Body of pancreas (tissue), 4 donors: ENCODE measurements at regions not wholly inside any gene's neighbourhood (a gene's known extent, or its start where the extent isn't known, plus 50 kb on each side); places are given as distances from the start of the nearest gene placed in this dataset.
"Not testable (repeated sequence)": the region's sequence is repeated elsewhere in the genome, so short reads cannot be mapped to it uniquely, and the experiment has no call there.

Source experiments
- ATAC-seq: fragments of 150-250 bp; one replicate; pipeline ENCODE4 v1.9.1; 2016
- DNase-seq, 4 donors: peaks; one replicate each; pipeline ENCODE4 v3.0.0-alpha.2; 2019
- H3K27ac ChIP-seq, 4 donors: fragments of 200-600 bp; sonication (generic); 1 replicate in 3 of 4; 2 replicates in 1 of 4; pipeline versions ENCODE4 v1.5.1 to v1.6.1; 2016 to 2019; ENCODE audit warnings: mild to moderate bottlenecking in 1 of 4, mixed read lengths in 1 of 4, moderate library complexity in 1 of 4
- H3K27me3 ChIP-seq, 2 donors: fragments of 200-600 bp; sonication (generic); one replicate each; pipeline ENCODE4 v1.6.0; 2016; ENCODE audit warnings: mild to moderate bottlenecking in 1 of 2
- H3K36me3 ChIP-seq, 2 donors: fragments of 200-600 bp; sonication (generic); replicated peaks in 1 of 2; 2 replicates each; pipeline ENCODE4 v1.5.1; 2016; ENCODE audit warnings: low read depth in 2 of 2; ENCODE audit not compliant: insufficient read depth in 1 of 2
- H3K4me1 ChIP-seq: fragments of 200-600 bp; sonication (generic); one replicate; pipeline ENCODE4 v1.6.0; 2016
- H3K4me3 ChIP-seq, 2 donors: fragments of 200-600 bp; sonication (generic); 1 replicate in 1 of 2; 2 replicates in 1 of 2; pipeline ENCODE4 v1.5.1; 2016 to 2019
- H3K9me3 ChIP-seq, 3 donors: fragments of 200-600 bp; sonication (generic); 1 replicate in 2 of 3; 2 replicates in 1 of 3; pipeline ENCODE4 v1.5.1; 2016
- POLR2A ChIP-seq, 3 donors: fragments of 450-650 bp; IDR thresholded peaks; one replicate each; pipeline ENCODE4 v1.6.1; 2016; ENCODE audit warnings: antibody characterized with exemption in 3 of 3, mild to moderate bottlenecking in 2 of 3
- WGBS, 2 donors: methylation state at CpG; one replicate each; pipeline ENCODE4 v1.1.5; 2017; 5-methylcytosine and 5-hydroxymethylcytosine counted together
- intact Hi-C: fragments of 100-400 bp; cut with DNase I; formaldehyde crosslinking; loops from one replicate; pipeline ENCODE4 v1.15.1; 2023
- TF ChIP-seq, protein P1 (sequence below), 7 experiments: fragments of 450-650 bp in 4 of 7; fragments of 200-600 bp in 3 of 7; sonication (generic) in 3 of 7; IDR thresholded peaks; one replicate each; pipeline ENCODE4 v1.5.1; 2016 to 2019; ENCODE audit warnings: antibody characterized with exemption in 7 of 7

DNA sequence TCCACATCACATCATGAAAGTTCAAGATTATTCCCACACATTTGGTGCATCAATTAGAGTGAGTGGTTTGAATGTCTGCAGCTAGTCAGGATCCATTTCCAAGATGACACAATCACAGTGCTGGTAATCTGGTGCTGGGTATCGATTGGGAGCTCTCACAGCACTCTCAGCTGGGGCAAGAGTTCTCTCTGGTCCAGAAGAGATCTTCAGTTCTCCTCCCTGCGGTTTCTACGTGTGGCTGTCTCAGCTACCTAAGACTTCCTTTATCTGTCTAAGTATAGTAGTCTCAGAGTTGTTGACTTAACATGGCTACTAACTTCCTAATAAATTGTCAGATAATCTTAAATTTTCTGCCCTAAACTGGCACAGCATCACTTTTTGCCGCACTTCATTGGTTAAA lies 358.0 kb upstream of the BRINP3 start:
- WGBS, 2 donors = 78 to 82% methylated on average over 4 of the region's 4 CpGs
- no peaks in the 10 kb centered on the region for H3K4me1 ChIP-seq
- DNase-seq (no peak), ATAC-seq (no peak)
- H3K27ac ChIP-seq = no peak overlapping the region
- H3K36me3 ChIP-seq = no peaks in the 10 kb centered on the region
- no peak overlapping the region for H3K4me3 ChIP-seq
- intact Hi-C loops = no loop called here
- no peaks in the 10 kb centered on the region for H3K9me3 ChIP-seq
- TF ChIP-seq, protein P1, sequence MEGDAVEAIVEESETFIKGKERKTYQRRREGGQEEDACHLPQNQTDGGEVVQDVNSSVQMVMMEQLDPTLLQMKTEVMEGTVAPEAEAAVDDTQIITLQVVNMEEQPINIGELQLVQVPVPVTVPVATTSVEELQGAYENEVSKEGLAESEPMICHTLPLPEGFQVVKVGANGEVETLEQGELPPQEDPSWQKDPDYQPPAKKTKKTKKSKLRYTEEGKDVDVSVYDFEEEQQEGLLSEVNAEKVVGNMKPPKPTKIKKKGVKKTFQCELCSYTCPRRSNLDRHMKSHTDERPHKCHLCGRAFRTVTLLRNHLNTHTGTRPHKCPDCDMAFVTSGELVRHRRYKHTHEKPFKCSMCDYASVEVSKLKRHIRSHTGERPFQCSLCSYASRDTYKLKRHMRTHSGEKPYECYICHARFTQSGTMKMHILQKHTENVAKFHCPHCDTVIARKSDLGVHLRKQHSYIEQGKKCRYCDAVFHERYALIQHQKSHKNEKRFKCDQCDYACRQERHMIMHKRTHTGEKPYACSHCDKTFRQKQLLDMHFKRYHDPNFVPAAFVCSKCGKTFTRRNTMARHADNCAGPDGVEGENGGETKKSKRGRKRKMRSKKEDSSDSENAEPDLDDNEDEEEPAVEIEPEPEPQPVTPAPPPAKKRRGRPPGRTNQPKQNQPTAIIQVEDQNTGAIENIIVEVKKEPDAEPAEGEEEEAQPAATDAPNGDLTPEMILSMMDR (IDR thresholded peaks at IDR 0.05) = no peak
- TF ChIP-seq POLR2A (IDR thresholded peaks at IDR 0.05) = no peak
- H3K27me3 ChIP-seq = no peaks in the 10 kb centered on the region

DNA sequence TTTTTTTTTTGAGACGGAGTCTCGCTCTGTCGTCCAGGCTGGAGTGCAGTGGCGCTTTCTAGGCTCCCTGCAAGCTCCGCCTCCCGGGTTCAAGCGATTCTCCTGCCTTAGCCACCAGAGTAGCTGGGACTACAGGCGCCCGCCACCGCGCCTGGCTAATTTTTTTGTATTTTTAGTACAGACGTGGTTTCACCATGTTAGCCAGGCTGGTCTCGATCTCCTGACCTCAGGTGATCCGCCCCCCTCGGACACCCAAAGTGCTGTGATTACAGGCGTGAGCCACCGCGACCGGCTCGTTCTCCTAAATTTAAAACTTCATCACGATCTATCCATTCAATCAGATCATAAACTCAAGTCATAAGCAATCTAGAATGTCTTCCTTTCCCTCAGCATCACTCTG lies 359.5 kb upstream of the BRINP3 start:
- DNase-seq, H3K27me3 ChIP-seq, H3K4me3 ChIP-seq, intact Hi-C loops, H3K27ac ChIP-seq, ATAC-seq, H3K4me1 ChIP-seq, H3K36me3 ChIP-seq, H3K9me3 ChIP-seq: not testable (repeated sequence)
- 79 to 86% methylated on average over 21 of the region's 21 CpGs for WGBS, 2 donors

DNA sequence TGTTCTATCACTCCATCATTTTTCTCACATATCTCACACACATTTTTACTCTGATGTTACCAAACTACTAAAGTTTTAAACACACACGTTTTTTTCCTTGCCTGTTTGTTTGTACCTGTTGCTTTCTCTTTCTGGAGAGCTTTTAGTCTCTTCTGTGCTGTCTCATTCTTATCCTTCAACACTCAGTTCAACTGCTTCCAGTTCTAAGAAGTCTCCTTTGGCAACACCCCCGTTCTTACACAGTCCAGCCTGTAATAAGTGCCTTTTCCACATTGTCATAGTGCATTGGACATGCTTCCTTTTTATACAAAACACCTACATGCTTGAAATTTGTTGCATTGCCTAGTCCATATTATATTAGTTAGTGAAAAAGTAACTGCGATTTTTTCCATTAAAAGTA lies 360.2 kb upstream of the BRINP3 start:
- TF ChIP-seq POLR2A (IDR thresholded peaks at IDR 0.05) = no peak
- TF ChIP-seq, protein P1 (IDR thresholded peaks at IDR 0.05) = no peak
- no peak overlapping the region for H3K4me3 ChIP-seq
- H3K27ac ChIP-seq = no peak overlapping the region
- H3K36me3 ChIP-seq = no peaks in the 10 kb centered on the region
- no peaks in the 10 kb centered on the region for H3K9me3 ChIP-seq
- intact Hi-C loops = no loop called here
- H3K27me3 ChIP-seq = no peaks in the 10 kb centered on the region
- ATAC-seq (no peak), DNase-seq (no peak)
- H3K4me1 ChIP-seq = no peaks in the 10 kb centered on the region
- 62 to 64% methylated on average over 3 of the region's 3 CpGs for WGBS, 2 donors

DNA sequence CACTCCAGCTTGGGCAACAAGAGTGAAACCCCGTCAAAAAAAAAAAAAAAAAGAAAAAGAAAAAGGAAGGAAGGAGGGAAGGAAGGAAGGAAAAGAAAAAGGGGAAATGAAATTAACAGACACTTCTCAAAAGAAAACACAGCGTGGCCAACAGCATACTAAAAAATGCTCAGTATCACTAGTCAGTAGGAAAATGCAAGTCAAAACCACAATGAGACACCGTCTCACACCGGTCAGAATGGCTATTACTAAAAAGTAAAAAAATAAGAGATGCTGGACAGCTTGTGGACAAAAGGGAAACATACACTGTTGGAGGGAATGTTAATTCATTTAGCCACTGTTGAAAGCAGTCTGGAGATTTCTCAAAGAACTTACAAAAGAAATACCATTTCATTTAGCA lies 369.5 kb upstream of the BRINP3 start:
- no peaks in the 10 kb centered on the region for H3K27me3 ChIP-seq

DNA sequence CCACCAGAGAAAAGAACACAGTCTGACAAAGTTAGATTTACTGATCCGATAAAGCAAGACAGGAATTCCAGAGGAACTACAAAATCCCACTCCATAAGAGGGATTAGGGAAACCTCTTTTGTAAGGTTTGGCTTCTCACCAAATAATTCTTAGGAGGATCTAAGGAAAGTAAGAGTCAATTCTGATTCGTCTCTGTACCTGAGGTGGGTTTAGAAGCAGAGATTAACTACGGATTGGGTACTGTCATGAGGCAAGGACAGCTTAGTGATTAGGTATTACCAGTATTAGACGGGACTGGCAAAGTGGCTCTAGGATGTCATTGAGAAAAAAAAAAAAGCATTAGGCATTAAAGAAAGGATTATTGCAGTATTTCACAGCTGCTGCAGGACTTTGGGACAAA lies 371.7 kb upstream of the BRINP3 start:
- intact Hi-C loops = no loop called here
- Histone ChIP-seq H3K4me3 (no peak overlapping the region), H3K27me3 (no peaks in the 10 kb centered on the region), H3K27ac (peak overlapping the region in 1 of 4 donors; percentile 6), H3K36me3 (no peaks in the 10 kb centered on the region), H3K4me1 (peaks cover 3% of the 10 kb centered on the region), H3K9me3 (no peaks in the 10 kb centered on the region)
- ATAC-seq (peak; percentile 52), DNase-seq (no peak)
- TF ChIP-seq, protein P1 (IDR thresholded peaks at IDR 0.05) = no peak
- no peak for TF ChIP-seq POLR2A (IDR thresholded peaks at IDR 0.05)
- 13 to 22% methylated on average over 4 of the region's 4 CpGs for WGBS, 2 donors

More for the DNA sequence above, 369.5 kb upstream of the BRINP3 start:
- H3K27ac ChIP-seq = no peak overlapping the region
- no peaks in the 10 kb centered on the region for H3K9me3 ChIP-seq
- H3K36me3 ChIP-seq = no peaks in the 10 kb centered on the region
- TF ChIP-seq POLR2A (IDR thresholded peaks at IDR 0.05) = no peak
- TF ChIP-seq, protein P1 (IDR thresholded peaks at IDR 0.05) = no peak
- ATAC-seq (no peak), DNase-seq (no peak)
- intact Hi-C loops = no loop called here
- H3K4me1 ChIP-seq = peaks cover 3% of the 10 kb centered on the region
- WGBS, 2 donors = 80 to 87% methylated on average over 4 of the region's 4 CpGs
- no peak overlapping the region for H3K4me3 ChIP-seq
